ENCODE measurements at regions not wholly inside any gene's neighbourhood (a gene's known extent, or its start where the extent isn't known, plus 50 kb on each side); places are given as distances from the start of the nearest gene placed in this dataset.
A peak's percentile ranks its signal among the peaks of the same experiment; 100 is the strongest.

DNA sequence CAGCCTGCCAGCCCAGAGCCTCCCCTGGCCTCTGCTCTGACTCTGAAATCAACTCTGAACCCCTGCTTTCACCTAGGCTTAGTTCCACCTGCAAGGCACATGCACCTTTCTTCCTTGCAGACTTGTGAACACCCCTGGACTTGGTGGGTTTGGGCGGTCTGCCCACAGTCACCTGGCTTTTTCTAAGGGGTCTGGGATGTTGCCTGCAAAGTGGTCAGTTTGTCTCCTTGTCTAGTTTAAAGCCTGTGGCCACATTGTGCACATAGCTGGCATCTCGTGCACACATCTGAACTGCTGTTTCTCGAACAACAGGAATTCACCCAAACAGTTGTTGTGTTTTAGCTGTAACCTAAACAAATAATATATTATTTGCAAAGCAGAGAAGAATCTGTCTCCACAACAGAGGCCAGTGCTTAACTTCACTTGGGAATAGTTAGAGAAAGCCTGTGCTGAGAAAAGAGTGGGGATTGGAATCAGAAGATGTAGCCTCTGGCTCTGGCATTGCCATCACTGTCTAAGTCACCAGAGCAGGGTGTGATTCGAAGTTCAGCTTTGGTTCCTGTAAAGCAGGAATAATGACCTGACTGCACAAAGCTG, 108.5 kb downstream of the TMEM18 start:
- Mint-ChIP-seq H3K27me3 (peaks cover 36% of the 10 kb centered on the region), H3K27ac (no peak overlapping the region), H3K4me1 (no peaks in the 10 kb centered on the region)

DNA sequence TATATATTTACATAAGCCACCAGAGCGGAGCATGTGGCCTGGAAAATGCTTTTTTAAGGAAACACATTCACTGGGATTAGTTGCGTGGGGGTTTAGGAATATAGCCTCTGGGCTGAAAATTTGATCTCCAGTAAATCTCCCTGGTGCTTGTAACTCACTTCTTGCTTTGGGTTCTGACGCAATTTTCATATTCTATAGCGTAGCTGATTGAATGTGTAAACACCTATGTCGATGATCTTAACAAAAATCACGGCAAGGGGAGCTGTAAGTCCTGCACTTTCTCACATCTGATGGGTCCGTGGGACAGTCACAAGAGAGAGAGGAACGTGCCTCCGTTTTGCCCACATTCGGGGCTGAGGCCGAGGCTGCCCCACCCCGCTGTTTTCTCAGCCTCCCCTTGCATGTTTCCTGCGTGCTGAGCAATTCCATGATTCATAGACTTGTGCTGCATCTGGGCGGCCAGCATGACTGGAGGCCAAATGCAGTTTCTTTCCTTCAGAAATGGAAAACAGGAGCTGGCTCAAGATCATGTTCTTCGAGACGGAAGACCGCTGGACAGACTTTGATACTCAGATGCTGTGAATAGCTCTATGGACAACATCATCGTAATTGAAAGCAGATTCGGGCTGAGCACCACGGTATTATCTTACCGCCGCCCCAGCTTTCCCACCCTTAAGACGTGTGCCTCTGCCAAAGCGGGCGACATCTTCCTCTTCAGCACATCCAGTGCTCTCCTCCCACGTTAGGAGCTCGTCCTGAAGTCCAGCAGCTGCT, 109.2 kb downstream of the TMEM18 start:
- no peaks in the 10 kb centered on the region for H3K4me1 Mint-ChIP-seq
- no peak overlapping the region for H3K27ac Mint-ChIP-seq
- peaks cover 4% of the 10 kb centered on the region for H3K36me3 Mint-ChIP-seq
- peaks cover 14% of the 10 kb centered on the region for H3K9me3 Mint-ChIP-seq
- H3K4me3 Mint-ChIP-seq = no peak overlapping the region
- H3K27me3 Mint-ChIP-seq = peaks cover 34% of the 10 kb centered on the region

More for the DNA sequence above, 108.5 kb downstream of the TMEM18 start:
- H3K36me3 Mint-ChIP-seq = peaks cover 5% of the 10 kb centered on the region
- H3K9me3 Mint-ChIP-seq = peaks cover 14% of the 10 kb centered on the region
- H3K4me3 Mint-ChIP-seq = no peak overlapping the region

DNA sequence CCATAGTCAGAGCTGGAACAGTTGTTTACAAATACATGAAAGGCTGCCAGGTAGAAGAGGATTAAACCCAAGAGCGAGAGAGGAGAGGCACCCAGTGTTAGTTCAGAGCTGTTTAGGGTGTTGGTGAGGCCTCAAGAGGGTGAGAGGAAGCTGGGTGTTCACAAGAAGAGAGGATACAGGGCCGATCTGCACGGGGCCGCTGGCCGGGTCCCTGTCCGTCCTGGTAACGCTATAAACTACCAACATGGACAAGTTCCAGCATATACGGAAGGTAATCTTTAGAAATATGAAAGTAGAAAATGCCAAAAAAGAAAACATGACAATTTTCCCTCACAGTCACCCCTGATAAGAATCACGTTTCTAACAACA, 109.7 kb downstream of the TMEM18 start:
- no peak overlapping the region for H3K4me3 Mint-ChIP-seq
- H3K27ac Mint-ChIP-seq = peak overlapping the region; percentile 64
- peaks cover 33% of the 10 kb centered on the region for H3K27me3 Mint-ChIP-seq
- H3K36me3 Mint-ChIP-seq = peaks cover 3% of the 10 kb centered on the region
- H3K9me3 Mint-ChIP-seq = peaks cover 14% of the 10 kb centered on the region
- H3K4me1 Mint-ChIP-seq = no peaks in the 10 kb centered on the region

DNA sequence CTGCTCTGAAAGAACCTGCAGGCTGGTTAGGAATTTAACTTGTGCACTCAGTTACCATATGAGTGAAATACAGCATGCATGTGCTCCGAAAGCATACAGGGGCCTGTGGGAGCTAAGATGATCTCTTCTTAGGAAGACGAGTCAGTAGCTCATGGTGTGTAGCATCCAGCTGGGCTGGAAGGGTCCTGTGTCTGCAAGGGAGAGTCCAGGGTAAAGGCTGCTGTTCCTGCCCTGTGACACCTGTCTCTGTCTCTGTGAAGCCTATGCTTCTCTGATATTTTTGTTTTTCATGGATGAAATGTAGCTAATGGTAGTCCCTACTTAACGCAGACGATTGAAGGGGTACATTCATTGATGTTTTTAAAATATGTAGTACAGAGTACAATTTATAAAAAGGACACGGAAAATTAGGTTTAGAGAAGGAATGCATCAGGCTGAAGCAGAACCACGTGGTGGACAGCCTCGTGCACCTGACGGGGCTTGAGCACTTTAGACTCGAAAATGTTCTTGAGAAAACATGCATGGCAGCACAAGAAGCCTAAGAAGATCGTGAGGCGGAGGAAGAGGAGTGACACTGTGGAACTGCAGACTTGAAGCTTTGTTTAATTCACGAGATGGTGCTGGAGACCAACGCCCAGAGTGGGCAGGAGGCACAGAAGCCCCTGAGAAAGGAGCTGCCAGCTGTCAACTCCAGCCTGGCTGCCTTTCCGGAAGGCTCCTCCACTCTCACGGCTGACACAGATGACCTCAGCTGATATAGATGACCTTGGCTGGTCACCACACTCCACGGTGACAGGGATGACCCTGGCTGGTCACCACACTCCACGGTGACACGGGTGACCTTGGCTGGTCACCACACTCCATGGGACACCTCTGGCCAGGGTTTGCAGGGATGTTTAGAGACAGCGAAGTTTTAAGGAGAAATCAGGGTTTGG, 110.6 kb downstream of the TMEM18 start:
- H3K27me3 Mint-ChIP-seq = peaks cover 33% of the 10 kb centered on the region
- H3K4me3 Mint-ChIP-seq = no peak overlapping the region
- peaks cover 9% of the 10 kb centered on the region for H3K9me3 Mint-ChIP-seq
- H3K27ac Mint-ChIP-seq = no peak overlapping the region
- peaks cover 3% of the 10 kb centered on the region for H3K36me3 Mint-ChIP-seq
- no peaks in the 10 kb centered on the region for H3K4me1 Mint-ChIP-seq

DNA sequence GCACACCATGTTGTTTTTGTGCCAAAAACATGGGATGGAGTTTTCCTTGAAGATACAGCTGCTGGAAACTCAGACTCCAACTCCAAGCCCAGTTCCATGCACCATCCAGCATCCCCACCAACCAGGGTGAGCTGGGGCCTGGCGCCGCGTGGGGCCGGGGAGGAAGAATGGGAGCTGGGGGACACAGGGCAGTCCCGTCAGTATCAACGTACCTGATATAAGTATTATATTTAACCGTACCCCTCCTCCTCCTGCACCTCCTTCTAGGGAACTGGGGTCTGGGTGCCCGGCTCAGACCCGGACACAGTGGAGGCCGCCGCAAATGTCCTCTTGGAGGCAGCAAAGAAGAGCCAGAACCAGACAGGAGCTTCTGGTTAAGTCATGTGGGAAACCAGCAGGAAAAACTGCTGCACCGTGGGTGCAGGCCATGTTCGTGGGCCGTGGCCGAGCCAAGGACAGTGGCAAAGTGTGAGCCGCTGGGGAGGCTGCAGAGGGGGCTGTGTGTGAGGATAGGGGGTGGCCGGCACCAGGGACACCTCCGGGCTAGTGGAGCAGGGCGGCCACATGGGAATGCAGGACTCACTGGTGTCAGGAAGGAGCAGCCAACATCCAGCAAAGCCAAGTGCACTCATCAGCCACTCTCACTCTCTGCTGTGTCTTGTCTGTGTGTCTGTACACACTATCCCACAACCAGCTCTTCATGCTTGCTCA, 112.6 kb downstream of the TMEM18 start:
- Mint-ChIP-seq H3K36me3 (no peaks in the 10 kb centered on the region), H3K9me3 (no peaks in the 10 kb centered on the region), H3K27me3 (peaks cover 18% of the 10 kb centered on the region), H3K4me3 (no peak overlapping the region), H3K4me1 (no peaks in the 10 kb centered on the region), H3K27ac (no peak overlapping the region)

DNA sequence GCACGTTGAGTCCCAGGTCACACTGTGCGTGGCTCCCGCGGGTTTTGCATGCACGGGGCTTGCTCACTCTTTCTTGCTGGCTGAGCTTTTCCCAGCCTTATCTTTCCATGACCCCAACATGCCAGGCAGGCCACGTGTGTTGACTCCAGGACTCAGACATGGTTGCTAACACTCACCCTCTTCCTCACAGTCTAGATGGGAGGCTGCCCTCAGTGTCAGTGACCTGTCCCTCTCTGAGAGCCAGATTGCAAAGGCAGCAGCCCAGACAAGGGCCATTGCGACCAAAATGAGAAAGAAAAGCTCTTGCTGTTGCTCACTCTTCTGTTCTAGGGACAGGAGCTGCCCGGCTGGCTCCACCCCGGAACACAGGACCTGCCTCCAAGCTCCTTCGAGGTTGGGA, 113.7 kb downstream of the TMEM18 start:
- Mint-ChIP-seq H3K9me3 (no peaks in the 10 kb centered on the region), H3K4me1 (no peaks in the 10 kb centered on the region), H3K4me3 (no peak overlapping the region), H3K27me3 (peaks cover 17% of the 10 kb centered on the region), H3K36me3 (no peaks in the 10 kb centered on the region), H3K27ac (no peak overlapping the region)

DNA sequence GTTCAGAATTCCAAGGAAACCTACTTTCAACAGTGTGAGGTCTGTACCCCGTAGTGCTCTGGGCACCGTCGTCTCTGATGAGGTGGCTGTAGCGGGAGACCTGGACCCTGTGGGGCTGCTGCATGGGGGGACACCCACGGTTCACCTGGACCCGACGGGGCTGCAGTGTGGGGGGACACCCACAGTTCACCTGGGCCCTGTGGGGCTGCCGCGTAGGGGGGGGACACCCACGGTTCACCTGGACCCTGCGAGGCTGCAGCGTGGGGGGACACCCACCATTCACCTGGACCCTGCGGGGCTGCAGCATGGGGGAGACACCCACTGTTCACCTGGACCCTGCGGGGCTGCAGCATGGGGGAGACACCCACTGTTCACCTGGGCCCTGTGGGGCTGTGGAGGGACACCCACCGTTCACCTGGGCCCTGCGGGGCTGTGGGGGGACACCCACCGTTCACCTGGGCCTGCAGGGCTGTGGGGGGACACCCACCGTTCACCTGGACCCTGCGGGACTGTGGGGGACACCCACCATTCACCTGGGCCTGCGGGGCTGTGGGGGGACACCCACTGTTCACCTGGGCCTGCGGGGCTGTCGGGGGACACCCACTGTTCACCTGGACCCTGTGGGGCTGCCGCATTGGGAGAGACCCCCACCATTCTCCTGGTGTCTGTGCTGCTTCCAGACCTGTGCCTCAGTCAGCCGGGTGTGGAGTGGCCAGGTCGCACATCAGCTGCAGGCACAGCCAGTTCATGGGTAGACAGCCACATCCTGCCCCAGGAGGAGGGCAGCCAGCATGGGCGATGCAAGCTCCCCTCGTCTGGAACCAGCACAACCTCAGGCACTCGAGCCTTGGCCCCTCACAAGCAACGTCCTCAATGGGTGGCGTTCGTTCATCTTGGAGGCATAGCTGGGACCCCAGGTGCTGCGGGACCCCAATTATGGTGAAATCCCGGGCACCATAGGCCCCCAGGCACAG, 114.5 kb downstream of the TMEM18 start:
- H3K27ac Mint-ChIP-seq = no peak overlapping the region
- no peaks in the 10 kb centered on the region for H3K36me3 Mint-ChIP-seq
- H3K9me3 Mint-ChIP-seq = no peaks in the 10 kb centered on the region
- H3K4me1 Mint-ChIP-seq = no peaks in the 10 kb centered on the region
- peaks cover 17% of the 10 kb centered on the region for H3K27me3 Mint-ChIP-seq
- no peak overlapping the region for H3K4me3 Mint-ChIP-seq

DNA sequence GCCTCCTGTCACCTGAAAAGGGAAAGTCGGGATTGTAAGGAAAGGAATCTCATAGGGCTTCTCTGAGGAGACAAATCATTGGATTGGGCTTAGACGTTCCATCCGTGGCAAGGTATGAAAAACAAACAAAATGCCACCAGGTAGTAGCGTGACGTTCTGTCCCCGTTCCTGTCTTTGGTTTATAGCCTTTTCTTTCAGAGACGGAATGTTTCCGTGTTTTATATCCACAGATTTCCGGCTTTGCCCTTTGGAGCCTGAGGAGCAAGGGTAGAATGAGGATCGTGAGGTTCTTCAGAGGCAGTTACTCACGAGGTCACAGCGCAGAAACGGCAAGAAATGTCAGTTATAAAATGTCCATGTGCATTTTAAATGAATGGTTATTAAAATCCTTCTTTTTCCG, 118.3 kb downstream of the TMEM18 start:
- no peak overlapping the region for H3K27ac Mint-ChIP-seq
- H3K4me3 Mint-ChIP-seq = no peak overlapping the region
- H3K27me3 Mint-ChIP-seq = peaks cover 3% of the 10 kb centered on the region
- H3K36me3 Mint-ChIP-seq = no peaks in the 10 kb centered on the region
- no peaks in the 10 kb centered on the region for H3K9me3 Mint-ChIP-seq
- H3K4me1 Mint-ChIP-seq = no peaks in the 10 kb centered on the region

DNA sequence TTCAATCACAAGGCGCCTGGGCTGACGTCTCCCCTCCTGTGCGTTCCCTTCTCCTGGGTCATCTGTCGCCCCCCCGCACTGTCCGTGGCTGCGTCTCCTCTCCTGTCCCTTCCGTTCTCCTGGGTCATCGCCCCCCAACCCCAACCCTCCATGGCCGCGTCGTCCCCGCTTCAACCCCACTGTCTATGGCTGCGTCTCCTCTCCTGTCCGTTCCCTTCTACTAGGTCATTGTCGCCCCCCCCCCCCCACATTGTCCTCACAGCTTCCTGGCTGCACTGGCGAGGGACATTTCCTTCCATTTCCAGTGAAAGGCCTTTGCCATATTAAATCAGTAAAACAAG, 118.9 kb downstream of the TMEM18 start:
- H3K9me3 Mint-ChIP-seq = no peaks in the 10 kb centered on the region
- H3K36me3 Mint-ChIP-seq = no peaks in the 10 kb centered on the region
- no peaks in the 10 kb centered on the region for H3K4me1 Mint-ChIP-seq
- H3K27ac Mint-ChIP-seq = no peak overlapping the region
- no peaks in the 10 kb centered on the region for H3K27me3 Mint-ChIP-seq
- no peak overlapping the region for H3K4me3 Mint-ChIP-seq

DNA sequence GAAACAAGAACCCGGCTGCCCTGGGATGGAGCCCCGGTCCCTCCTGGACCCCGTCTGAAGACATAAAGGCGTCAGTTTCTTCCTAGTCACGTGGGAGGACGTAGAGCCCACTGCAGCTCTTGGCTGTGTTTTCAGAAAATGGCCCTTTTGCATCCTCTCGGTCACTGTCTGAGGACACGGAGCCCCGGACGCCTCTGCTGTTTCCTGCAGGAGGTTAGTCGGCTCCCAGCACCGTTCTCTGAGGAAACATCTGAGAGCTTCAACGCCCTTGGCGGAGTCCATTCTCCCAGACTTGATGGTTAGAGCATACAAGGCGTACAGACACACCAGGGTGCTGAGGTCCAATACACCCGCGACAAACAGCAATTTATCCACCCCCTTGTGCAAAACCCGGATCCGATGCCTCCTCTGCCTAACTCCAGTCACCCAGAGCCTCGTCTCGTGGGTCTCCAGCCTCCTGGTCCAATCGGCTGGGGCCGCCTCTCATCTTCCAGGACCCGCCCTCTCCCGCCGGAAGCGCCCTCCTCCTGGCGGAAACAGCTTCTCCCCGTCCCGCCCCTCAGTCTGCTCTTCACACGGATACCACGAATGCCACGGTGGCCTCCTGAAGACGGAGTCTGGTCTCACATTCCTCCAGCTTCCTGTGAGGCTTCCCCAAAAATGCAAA, 119.4 kb downstream of the TMEM18 start:
- no peaks in the 10 kb centered on the region for H3K9me3 Mint-ChIP-seq
- no peaks in the 10 kb centered on the region for H3K27me3 Mint-ChIP-seq
- H3K4me3 Mint-ChIP-seq = no peak overlapping the region
- no peaks in the 10 kb centered on the region for H3K4me1 Mint-ChIP-seq
- no peak overlapping the region for H3K27ac Mint-ChIP-seq
- no peaks in the 10 kb centered on the region for H3K36me3 Mint-ChIP-seq

DNA sequence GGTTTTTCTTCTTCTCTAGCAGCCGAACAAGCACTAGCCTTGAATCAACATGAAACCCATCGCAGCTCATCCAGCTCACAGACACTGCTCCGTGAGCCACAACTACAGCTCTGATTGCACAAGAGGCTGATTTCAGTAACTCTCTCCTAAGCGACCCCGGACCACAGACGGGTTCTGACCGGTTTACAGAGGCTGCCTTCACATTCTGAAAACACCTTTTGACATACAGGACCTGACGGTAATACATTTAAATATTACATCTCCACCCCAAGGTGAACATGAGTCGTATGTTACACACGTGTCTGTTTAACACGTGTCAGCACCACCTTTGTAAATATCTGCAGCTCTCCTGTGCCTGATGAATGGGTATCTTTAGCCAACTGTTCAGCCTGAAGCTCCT, 120.7 kb downstream of the TMEM18 start:
- Mint-ChIP-seq H3K36me3 (no peaks in the 10 kb centered on the region), H3K9me3 (no peaks in the 10 kb centered on the region), H3K27ac (no peak overlapping the region), H3K4me1 (no peaks in the 10 kb centered on the region), H3K4me3 (no peak overlapping the region), H3K27me3 (no peaks in the 10 kb centered on the region)

DNA sequence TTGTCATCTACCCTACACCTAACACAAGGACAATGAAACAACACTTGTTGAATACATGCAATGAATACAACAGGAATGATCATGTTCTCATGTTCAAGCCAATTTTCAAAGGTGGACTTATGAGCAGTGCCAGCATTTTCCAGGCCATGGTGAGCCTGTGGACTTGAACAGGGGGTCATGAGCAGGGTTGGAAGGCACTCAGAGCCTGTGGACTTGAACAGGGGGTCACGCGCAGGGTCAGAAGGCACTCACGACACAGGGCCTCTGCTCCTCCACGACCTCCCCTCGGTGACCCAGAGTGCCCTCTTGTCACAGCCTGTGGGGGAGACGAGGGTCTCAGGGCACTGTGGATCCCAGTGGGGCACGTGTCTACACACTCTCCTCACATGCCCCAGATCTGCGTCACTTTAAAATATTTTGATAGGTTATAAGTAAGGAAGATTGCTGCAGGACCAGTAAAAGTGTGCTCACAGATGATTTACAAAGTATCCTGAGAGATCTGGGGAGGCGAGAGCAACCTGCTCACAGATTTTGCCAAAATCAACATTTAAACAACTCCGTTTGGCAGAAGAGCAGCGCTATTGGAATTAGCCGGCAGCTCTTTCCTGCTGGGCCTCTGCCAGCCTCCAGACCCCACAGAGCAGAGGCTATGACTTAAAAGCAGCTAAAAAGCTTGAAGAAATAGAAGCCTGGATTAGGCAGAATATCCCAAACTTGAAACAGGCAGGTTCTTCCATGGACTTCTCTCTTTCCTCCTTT, 121.9 kb downstream of the TMEM18 start:
- H3K4me1 Mint-ChIP-seq = no peaks in the 10 kb centered on the region
- no peak overlapping the region for H3K4me3 Mint-ChIP-seq
- no peaks in the 10 kb centered on the region for H3K27me3 Mint-ChIP-seq
- no peaks in the 10 kb centered on the region for H3K36me3 Mint-ChIP-seq
- H3K9me3 Mint-ChIP-seq = no peaks in the 10 kb centered on the region
- no peak overlapping the region for H3K27ac Mint-ChIP-seq

DNA sequence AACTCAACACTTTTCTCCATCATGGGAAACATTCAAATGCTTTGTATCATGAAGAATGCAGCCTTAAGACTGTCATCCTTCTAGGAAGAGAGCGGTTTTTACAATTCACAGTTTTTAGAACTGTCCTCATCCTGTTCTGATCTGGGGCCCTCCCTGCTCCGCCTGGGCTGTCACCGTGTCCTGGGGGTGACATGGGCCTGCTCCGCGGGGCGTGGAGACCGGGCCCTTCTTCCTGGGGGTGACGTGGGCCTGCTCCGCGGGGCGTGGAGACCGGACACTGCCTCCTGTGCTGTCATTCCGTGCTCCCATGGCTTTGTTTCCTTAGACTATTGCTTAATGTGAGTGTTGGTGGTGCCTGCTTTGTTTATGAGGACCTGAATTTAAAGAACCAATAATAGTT, 122.8 kb downstream of the TMEM18 start:
- H3K9me3 Mint-ChIP-seq = no peaks in the 10 kb centered on the region
- H3K27me3 Mint-ChIP-seq = peaks cover 1% of the 10 kb centered on the region
- no peak overlapping the region for H3K4me3 Mint-ChIP-seq
- H3K36me3 Mint-ChIP-seq = no peaks in the 10 kb centered on the region
- H3K4me1 Mint-ChIP-seq = no peaks in the 10 kb centered on the region
- no peak overlapping the region for H3K27ac Mint-ChIP-seq

DNA sequence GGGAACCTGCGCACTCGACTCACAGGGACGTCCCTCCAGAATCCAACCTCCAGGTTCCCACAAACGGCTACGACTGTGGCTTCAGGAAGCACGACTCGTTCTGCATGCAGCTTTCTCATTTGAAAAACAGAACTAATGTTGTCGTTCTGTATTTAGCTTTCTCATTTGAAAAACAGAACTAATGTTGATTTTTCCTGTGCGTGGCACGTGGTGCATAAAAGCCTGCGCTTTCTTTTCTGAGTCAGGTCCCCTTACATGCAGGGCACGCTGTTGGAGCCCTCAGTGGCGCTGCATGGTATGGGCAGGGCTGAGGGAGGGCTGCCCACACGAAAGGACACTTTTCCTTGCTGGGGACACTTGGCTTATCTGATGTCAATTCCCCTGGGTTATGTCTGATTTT, 124.3 kb downstream of the TMEM18 start:
- H3K9me3 Mint-ChIP-seq = no peaks in the 10 kb centered on the region
- H3K27me3 Mint-ChIP-seq = peaks cover 1% of the 10 kb centered on the region
- H3K4me3 Mint-ChIP-seq = no peak overlapping the region
- no peaks in the 10 kb centered on the region for H3K4me1 Mint-ChIP-seq
- H3K36me3 Mint-ChIP-seq = no peaks in the 10 kb centered on the region
- no peak overlapping the region for H3K27ac Mint-ChIP-seq

Data from activated naive CD4-positive, alpha-beta T cell treated with anti-CD3 and anti-CD28 coated beads, Interleukin-2, amount 50 U/mL, for 24 hours (primary cell).